Femur (tissue), 1 donor: ENCODE measurements at regions not wholly inside any gene's neighbourhood (a gene's known extent, or its start where the extent isn't known, plus 50 kb on each side); places are given as distances from the start of the nearest gene placed in this dataset.

Source experiments
- DNase-seq: peaks from one replicate; pipeline ENCODE4 v3.0.0-alpha.2; 2017

GRCh38 chr3:168497183-168497582 lies 401.5 kb upstream of the GOLIM4 start:
- DNase-seq, result no peak

- no peak for DNase-seq
Observed at GRCh38 chr3:168495932-168496331, 400.2 kb upstream of the GOLIM4 start.

GRCh38 chr3:168495270-168495669 lies 399.5 kb upstream of the GOLIM4 start:
- no peak for DNase-seq

GRCh38 chr3:168493412-168494205 lies 397.9 kb upstream of the GOLIM4 start:
- DNase-seq, result no peak

- no peak for DNase-seq
Observed at GRCh38 chr3:168490981-168491380, 395.3 kb upstream of the GOLIM4 start.

- DNase-seq, result no peak
Observed at GRCh38 chr3:168489301-168489700, 393.6 kb upstream of the GOLIM4 start.

GRCh38 chr3:168485936-168486335 lies 390.2 kb upstream of the GOLIM4 start:
- DNase-seq, result no peak

GRCh38 chr3:168476360-168476980 lies 380.7 kb upstream of the GOLIM4 start:
- no peak for DNase-seq

- DNase-seq, result no peak
Observed at GRCh38 chr3:168475704-168476103, 380.0 kb upstream of the GOLIM4 start.

- DNase-seq, result no peak
Observed at GRCh38 chr3:168473334-168473890, 377.7 kb upstream of the GOLIM4 start.

- no peak for DNase-seq
Observed at GRCh38 chr3:168472783-168473182, 377.1 kb upstream of the GOLIM4 start.

GRCh38 chr3:168470380-168470779 lies 374.7 kb upstream of the GOLIM4 start:
- DNase-seq, result no peak

- DNase-seq, result no peak
Observed at GRCh38 chr3:168469436-168469835, 373.7 kb upstream of the GOLIM4 start.

GRCh38 chr3:168467115-168467714 lies 371.5 kb upstream of the GOLIM4 start:
- DNase-seq, result no peak

- DNase-seq, result no peak
Observed at GRCh38 chr3:168461793-168462192, 366.1 kb upstream of the GOLIM4 start.

GRCh38 chr3:168459226-168459784 lies 363.6 kb upstream of the GOLIM4 start:
- DNase-seq, result no peak

GRCh38 chr3:168457954-168458539 lies 362.3 kb upstream of the GOLIM4 start:
- DNase-seq, result no peak

- DNase-seq, result no peak
Observed at GRCh38 chr3:168455814-168456213, 360.1 kb upstream of the GOLIM4 start.

- DNase-seq, result no peak
Observed at GRCh38 chr3:168453623-168454022, 357.9 kb upstream of the GOLIM4 start.

- DNase-seq, result no peak
Observed at GRCh38 chr3:168443965-168444364, 348.2 kb upstream of the GOLIM4 start.

- DNase-seq, result no peak
Observed at GRCh38 chr3:168442502-168442901, 346.8 kb upstream of the GOLIM4 start.

- no peak for DNase-seq
Observed at GRCh38 chr3:168436245-168436724, 340.6 kb upstream of the GOLIM4 start.

- no peak for DNase-seq
Observed at GRCh38 chr3:168431491-168431890, 335.8 kb upstream of the GOLIM4 start.
